ENCODE measurements at regions not wholly inside any gene's neighbourhood (a gene's known extent, or its start where the extent isn't known, plus 50 kb on each side); places are given as distances from the start of the nearest gene placed in this dataset.

GRCh38 chr2:58800881-58801280 lies 559.8 kb upstream of the FANCL start:
- Histone ChIP-seq H3K36me3 (no peaks in the 10 kb centered on the region), H3K4me1 (no peaks in the 10 kb centered on the region), H3K9me3 (no peaks in the 10 kb centered on the region), H3K27me3 (no peaks in the 10 kb centered on the region), H3K4me3 (ENCODE audit: low read depth, low read length) (no peak overlapping the region)
- TF ChIP-seq, protein P1, sequence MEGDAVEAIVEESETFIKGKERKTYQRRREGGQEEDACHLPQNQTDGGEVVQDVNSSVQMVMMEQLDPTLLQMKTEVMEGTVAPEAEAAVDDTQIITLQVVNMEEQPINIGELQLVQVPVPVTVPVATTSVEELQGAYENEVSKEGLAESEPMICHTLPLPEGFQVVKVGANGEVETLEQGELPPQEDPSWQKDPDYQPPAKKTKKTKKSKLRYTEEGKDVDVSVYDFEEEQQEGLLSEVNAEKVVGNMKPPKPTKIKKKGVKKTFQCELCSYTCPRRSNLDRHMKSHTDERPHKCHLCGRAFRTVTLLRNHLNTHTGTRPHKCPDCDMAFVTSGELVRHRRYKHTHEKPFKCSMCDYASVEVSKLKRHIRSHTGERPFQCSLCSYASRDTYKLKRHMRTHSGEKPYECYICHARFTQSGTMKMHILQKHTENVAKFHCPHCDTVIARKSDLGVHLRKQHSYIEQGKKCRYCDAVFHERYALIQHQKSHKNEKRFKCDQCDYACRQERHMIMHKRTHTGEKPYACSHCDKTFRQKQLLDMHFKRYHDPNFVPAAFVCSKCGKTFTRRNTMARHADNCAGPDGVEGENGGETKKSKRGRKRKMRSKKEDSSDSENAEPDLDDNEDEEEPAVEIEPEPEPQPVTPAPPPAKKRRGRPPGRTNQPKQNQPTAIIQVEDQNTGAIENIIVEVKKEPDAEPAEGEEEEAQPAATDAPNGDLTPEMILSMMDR (IDR thresholded peaks at IDR 0.05; ENCODE audit: low read depth, low read length): no peak
- DNase-seq: no peak

- no peaks in the 10 kb centered on the region for H3K36me3 ChIP-seq
- H3K4me3 ChIP-seq (ENCODE audit: low read depth, low read length): no peak overlapping the region
- H3K4me1 ChIP-seq: no peaks in the 10 kb centered on the region
- DNase-seq: no peak
- H3K27me3 ChIP-seq: no peaks in the 10 kb centered on the region
- H3K9me3 ChIP-seq: no peaks in the 10 kb centered on the region
- TF ChIP-seq, protein P1 (IDR thresholded peaks at IDR 0.05; ENCODE audit: low read depth, low read length): no peak
Measured at GRCh38 chr2:58798676-58799208, 557.6 kb upstream of the FANCL start.

GRCh38 chr2:58796239-58796910 lies 555.2 kb upstream of the FANCL start:
- no peak overlapping the region for H3K4me3 ChIP-seq (ENCODE audit: low read depth, low read length)
- TF ChIP-seq, protein P1 (IDR thresholded peaks at IDR 0.05; ENCODE audit: low read depth, low read length): no peak
- DNase-seq: no peak
- H3K4me1 ChIP-seq: no peaks in the 10 kb centered on the region
- H3K9me3 ChIP-seq: no peaks in the 10 kb centered on the region
- H3K36me3 ChIP-seq: no peaks in the 10 kb centered on the region
- no peaks in the 10 kb centered on the region for H3K27me3 ChIP-seq

DNA sequence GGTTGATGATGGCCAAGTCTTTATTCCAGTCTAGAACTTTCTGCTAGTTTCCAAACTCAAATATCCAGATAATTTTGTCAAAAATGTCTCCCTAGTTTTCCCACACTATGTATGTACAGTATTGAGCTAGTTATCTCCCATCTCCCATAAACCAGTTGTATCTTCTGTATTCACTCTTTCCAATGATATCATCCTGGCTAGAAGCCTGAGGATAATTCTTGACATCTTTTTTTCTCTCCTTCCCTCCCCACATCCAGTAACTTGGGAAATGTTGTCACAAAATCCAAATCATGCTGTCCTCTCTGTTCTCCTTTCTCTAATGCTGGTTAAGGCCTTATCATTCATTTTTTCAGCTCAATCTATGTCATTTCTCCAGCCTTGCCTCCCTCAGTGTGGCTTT lies 553.8 kb upstream of the FANCL start:
- Histone ChIP-seq H3K36me3 (no peaks in the 10 kb centered on the region), H3K4me1 (no peaks in the 10 kb centered on the region), H3K4me3 (ENCODE audit: low read depth, low read length) (no peak overlapping the region), H3K27me3 (no peaks in the 10 kb centered on the region), H3K9me3 (no peaks in the 10 kb centered on the region)
- TF ChIP-seq, protein P1 (IDR thresholded peaks at IDR 0.05; ENCODE audit: low read depth, low read length): no peak
- no peak for DNase-seq

DNA sequence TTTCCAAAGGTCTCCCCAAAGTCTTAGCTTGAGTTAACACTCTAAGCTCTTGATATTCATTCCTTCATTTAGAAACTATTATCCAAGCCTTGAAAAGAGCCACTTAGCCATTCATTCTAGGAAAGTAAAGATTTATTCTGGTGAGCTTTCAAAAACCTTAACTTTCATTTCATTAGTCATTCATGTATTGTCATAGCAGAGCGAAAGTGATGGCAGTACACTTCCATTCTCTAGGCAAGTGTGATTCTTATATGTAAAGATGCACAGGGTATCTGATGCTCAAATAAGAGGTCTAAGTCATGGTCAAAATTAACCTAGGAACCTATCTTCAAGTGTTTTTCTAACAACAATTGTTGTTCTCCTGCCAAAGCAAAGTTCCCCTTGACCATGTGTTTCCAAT lies 553.0 kb upstream of the FANCL start:
- TF ChIP-seq, protein P1 (IDR thresholded peaks at IDR 0.05; ENCODE audit: low read depth, low read length): no peak
- H3K27me3 ChIP-seq: no peaks in the 10 kb centered on the region
- H3K4me1 ChIP-seq: no peaks in the 10 kb centered on the region

DNA sequence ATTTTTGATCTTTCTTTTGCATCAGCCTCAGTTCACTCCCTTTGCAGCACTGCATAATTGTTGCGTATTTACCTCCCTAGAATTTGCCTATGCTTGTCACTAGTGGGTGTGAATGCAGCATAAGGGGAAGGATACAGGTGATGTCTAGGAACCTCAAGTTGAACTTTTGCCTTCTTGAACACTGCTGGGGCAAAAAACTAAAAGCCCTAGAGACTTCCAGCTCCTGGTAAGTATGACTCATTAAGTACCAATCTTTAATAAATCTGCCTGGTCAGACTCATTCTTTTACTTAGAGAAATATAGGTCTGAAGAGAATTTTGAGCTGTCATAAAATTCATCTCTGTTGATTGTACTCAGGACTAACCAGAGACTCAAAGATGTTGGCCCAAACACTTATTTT lies 547.3 kb upstream of the FANCL start:
- Histone ChIP-seq H3K36me3 (no peaks in the 10 kb centered on the region), H3K9me3 (no peaks in the 10 kb centered on the region), H3K27me3 (no peaks in the 10 kb centered on the region), H3K4me1 (no peaks in the 10 kb centered on the region), H3K4me3 (ENCODE audit: low read depth, low read length) (no peak overlapping the region)
- DNase-seq: no peak
- TF ChIP-seq, protein P1 (IDR thresholded peaks at IDR 0.05; ENCODE audit: low read depth, low read length): no peak

More for the DNA sequence above, 553.0 kb upstream of the FANCL start:
- DNase-seq: no peak
- no peak overlapping the region for H3K4me3 ChIP-seq (ENCODE audit: low read depth, low read length)
- no peaks in the 10 kb centered on the region for H3K36me3 ChIP-seq
- H3K9me3 ChIP-seq: no peaks in the 10 kb centered on the region

Data from BE2C (cell line).